ENCODE measurements at regions not wholly inside any gene's neighbourhood (a gene's known extent, or its start where the extent isn't known, plus 50 kb on each side); places are given as distances from the start of the nearest gene placed in this dataset.

- Histone ChIP-seq H3K36me3 (ENCODE audit: control insufficient read depth, insufficient read depth, low read length) (no peaks in the 10 kb centered on the region), H3K27ac (ENCODE audit: low read length) (no peak overlapping the region), H3K9me3 (ENCODE audit: control insufficient read depth, insufficient read depth, low read length) (peaks cover 8% of the 10 kb centered on the region), H3K27me3 (ENCODE audit: control insufficient read depth, insufficient read depth, low read length) (no peaks in the 10 kb centered on the region), H3K4me1 (ENCODE audit: control insufficient read depth, insufficient read depth, low read length) (no peaks in the 10 kb centered on the region), H3K4me3 (ENCODE audit: low read length) (no peak overlapping the region)
- Mint-ChIP-seq H3K36me3 (no peaks in the 10 kb centered on the region), H3K9me3 (peaks cover 20 to 22% of the 10 kb centered on the region in 2 donors), H3K27ac (no peak overlapping the region), H3K4me1 (no peaks in the 10 kb centered on the region), H3K27me3 (ENCODE audit: low read depth in 2 of 2) (no peaks in the 10 kb centered on the region), H3K4me3 (no peak overlapping the region)
- TF ChIP-seq CTCF (IDR thresholded peaks at IDR 0.05): no peak
- no peak for DNase-seq
- 80% methylated on average over 1 of the region's 2 CpGs for WGBS (ENCODE audit: insufficient coverage)
- no peak for ATAC-seq
- intact Hi-C loops (cut with micrococcal nuclease): no loop called here
Observed at GRCh38 chr6:48917233-48917632, 545.8 kb downstream of the MMUT start.

GRCh38 chr6:48916607-48917006 is 546.4 kb downstream of the MMUT start:
- H3K9me3 Mint-ChIP-seq: peaks cover 20 to 23% of the 10 kb centered on the region in 2 donors
- Histone ChIP-seq H3K27me3 (ENCODE audit: control insufficient read depth, insufficient read depth, low read length) (no peaks in the 10 kb centered on the region), H3K27ac (ENCODE audit: low read length) (no peak overlapping the region), H3K4me3 (ENCODE audit: low read length) (no peak overlapping the region), H3K4me1 (ENCODE audit: control insufficient read depth, insufficient read depth, low read length) (no peaks in the 10 kb centered on the region), H3K36me3 (ENCODE audit: control insufficient read depth, insufficient read depth, low read length) (no peaks in the 10 kb centered on the region), H3K9me3 (ENCODE audit: control insufficient read depth, insufficient read depth, low read length) (peaks cover 8% of the 10 kb centered on the region)
- TF ChIP-seq CTCF (IDR thresholded peaks at IDR 0.05): no peak
- no peak for ATAC-seq
- no peak overlapping the region for H3K4me3 Mint-ChIP-seq
- no peak overlapping the region for H3K27ac Mint-ChIP-seq
- H3K4me1 Mint-ChIP-seq: no peaks in the 10 kb centered on the region
- no peaks in the 10 kb centered on the region for H3K27me3 Mint-ChIP-seq (ENCODE audit: low read depth in 2 of 2)
- H3K36me3 Mint-ChIP-seq: no peaks in the 10 kb centered on the region
- intact Hi-C loops (cut with micrococcal nuclease): no loop called here
- no peak for DNase-seq

- Mint-ChIP-seq H3K27ac (no peak overlapping the region), H3K9me3 (peaks cover 15 to 25% of the 10 kb centered on the region in 2 donors), H3K36me3 (no peaks in the 10 kb centered on the region), H3K4me3 (no peak overlapping the region), H3K4me1 (no peaks in the 10 kb centered on the region), H3K27me3 (ENCODE audit: low read depth in 2 of 2) (no peaks in the 10 kb centered on the region)
- intact Hi-C loops (cut with micrococcal nuclease): no loop called here
- TF ChIP-seq CTCF (IDR thresholded peaks at IDR 0.05): no peak
- no peak for ATAC-seq
- no peak overlapping the region for H3K4me3 ChIP-seq (ENCODE audit: low read length)
- no peaks in the 10 kb centered on the region for H3K27me3 ChIP-seq (ENCODE audit: control insufficient read depth, insufficient read depth, low read length)
- H3K4me1 ChIP-seq (ENCODE audit: control insufficient read depth, insufficient read depth, low read length): no peaks in the 10 kb centered on the region
- no peak for DNase-seq
- no peak overlapping the region for H3K27ac ChIP-seq (ENCODE audit: low read length)
- peaks cover 8% of the 10 kb centered on the region for H3K9me3 ChIP-seq (ENCODE audit: control insufficient read depth, insufficient read depth, low read length)
- H3K36me3 ChIP-seq (ENCODE audit: control insufficient read depth, insufficient read depth, low read length): no peaks in the 10 kb centered on the region
Observed at GRCh38 chr6:48915591-48915990, 547.5 kb downstream of the MMUT start.

- no peaks in the 10 kb centered on the region for H3K27me3 ChIP-seq (ENCODE audit: control insufficient read depth, insufficient read depth, low read length)
- no peaks in the 10 kb centered on the region for H3K4me1 Mint-ChIP-seq
- 82% methylated on average over 2 of the region's 2 CpGs for WGBS (ENCODE audit: insufficient coverage)
- no peak for DNase-seq
- H3K27me3 Mint-ChIP-seq (ENCODE audit: low read depth in 2 of 2): no peaks in the 10 kb centered on the region
- ATAC-seq: no peak
- no peaks in the 10 kb centered on the region for H3K4me1 ChIP-seq (ENCODE audit: control insufficient read depth, insufficient read depth, low read length)
- H3K4me3 ChIP-seq (ENCODE audit: low read length): no peak overlapping the region
- no peak overlapping the region for H3K27ac Mint-ChIP-seq
- H3K36me3 Mint-ChIP-seq: no peaks in the 10 kb centered on the region
- H3K9me3 Mint-ChIP-seq: peaks cover 13 to 29% of the 10 kb centered on the region in 2 donors
- no peaks in the 10 kb centered on the region for H3K36me3 ChIP-seq (ENCODE audit: control insufficient read depth, insufficient read depth, low read length)
- intact Hi-C loops (cut with micrococcal nuclease): no loop called here
- H3K4me3 Mint-ChIP-seq: no peak overlapping the region
- no peak overlapping the region for H3K27ac ChIP-seq (ENCODE audit: low read length)
- no peak for TF ChIP-seq CTCF (IDR thresholded peaks at IDR 0.05)
- H3K9me3 ChIP-seq (ENCODE audit: control insufficient read depth, insufficient read depth, low read length): no peaks in the 10 kb centered on the region
Observed at GRCh38 chr6:48912503-48912902, 550.5 kb downstream of the MMUT start.

Measured in natural killer cell (primary cell).